NCI-H82 treated with DMSO at 0.1 percent for 48 hours (cell line): ENCODE measurements at regions not wholly inside any gene's neighbourhood (a gene's known extent, or its start where the extent isn't known, plus 50 kb on each side); places are given as distances from the start of the nearest gene placed in this dataset.
"Not testable (repeated sequence)": the region's sequence is repeated elsewhere in the genome, so short reads cannot be mapped to it uniquely, and the experiment has no call there.

Experiments used
- DNase-seq: peaks from one replicate; lab custom pipeline; 2025; ENCODE audit not compliant: unreplicated experiment; lab: John Stamatoyannopoulos, UW

- DNase-seq, result no peak
Measured at GRCh38 chr6:80531681-80532619, 425.5 kb downstream of the BCKDHB start.

DNA sequence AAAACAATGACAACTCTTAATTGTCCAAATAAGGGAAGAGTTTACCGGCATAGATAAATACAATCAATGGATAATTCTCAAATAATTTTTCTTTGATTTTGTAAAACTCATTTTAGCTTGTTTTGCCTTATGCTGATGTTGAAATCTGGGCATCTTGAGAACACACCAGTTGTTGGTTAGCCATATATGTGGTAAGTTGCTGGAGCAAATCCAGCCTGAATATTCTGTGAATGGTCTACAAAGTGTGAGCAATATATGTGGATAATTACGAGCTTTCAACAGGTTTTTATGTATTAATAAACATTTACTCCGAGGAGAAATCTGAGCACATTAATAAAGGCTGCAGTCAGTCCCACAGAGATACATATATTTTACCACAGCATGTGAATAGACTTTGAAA, 423.6 kb downstream of the BCKDHB start:
- DNase-seq, result no peak

GRCh38 chr6:80528115-80528514, 421.6 kb downstream of the BCKDHB start:
- DNase-seq, result no peak

GRCh38 chr6:80527552-80528052, 421.1 kb downstream of the BCKDHB start:
- DNase-seq, result no peak

DNA sequence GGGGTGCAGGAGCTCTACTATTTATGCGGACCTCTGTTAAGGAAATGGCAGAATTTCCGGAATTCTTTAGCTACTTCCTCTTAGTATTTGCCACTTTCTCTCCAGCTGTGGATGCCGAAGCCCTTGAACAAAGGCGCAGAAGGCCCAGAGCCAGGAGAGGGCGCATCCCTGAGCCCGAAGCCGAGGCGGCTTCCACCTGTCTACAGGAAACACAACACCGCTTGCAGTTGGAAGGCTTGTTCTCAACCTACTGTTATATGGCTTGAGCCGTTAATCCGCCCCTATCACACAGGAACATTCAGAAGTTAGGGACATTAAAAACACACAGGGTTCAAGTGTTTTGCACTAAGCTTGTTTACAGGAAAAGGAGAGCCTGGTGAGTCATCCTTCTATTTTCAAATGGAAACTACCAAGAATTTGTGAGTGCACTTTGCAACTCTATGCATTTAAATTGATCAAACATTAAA, 417.1 kb downstream of the BCKDHB start:
- no peak for DNase-seq

DNA sequence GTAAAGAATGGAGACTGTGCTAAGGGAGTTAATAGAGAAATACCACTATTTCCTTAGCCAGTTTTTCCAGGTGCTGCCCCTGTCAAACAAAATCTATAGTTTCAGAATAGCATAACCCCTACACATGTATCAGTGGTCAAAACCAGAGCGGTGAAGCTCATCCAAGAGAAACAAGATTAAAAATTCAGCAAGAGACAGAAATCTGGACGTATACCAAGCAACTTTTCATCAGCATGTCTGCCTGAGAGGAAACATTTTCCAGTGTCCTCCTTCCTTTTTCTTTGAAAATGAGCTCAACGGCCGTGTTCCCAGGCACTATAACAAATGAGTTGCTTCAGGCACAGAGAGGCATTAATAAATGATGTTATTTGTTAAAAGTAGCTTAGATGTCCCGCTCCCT, 416.5 kb downstream of the BCKDHB start:
- DNase-seq, result no peak

GRCh38 chr6:80522576-80522975, 416.1 kb downstream of the BCKDHB start:
- DNase-seq, result no peak

DNA sequence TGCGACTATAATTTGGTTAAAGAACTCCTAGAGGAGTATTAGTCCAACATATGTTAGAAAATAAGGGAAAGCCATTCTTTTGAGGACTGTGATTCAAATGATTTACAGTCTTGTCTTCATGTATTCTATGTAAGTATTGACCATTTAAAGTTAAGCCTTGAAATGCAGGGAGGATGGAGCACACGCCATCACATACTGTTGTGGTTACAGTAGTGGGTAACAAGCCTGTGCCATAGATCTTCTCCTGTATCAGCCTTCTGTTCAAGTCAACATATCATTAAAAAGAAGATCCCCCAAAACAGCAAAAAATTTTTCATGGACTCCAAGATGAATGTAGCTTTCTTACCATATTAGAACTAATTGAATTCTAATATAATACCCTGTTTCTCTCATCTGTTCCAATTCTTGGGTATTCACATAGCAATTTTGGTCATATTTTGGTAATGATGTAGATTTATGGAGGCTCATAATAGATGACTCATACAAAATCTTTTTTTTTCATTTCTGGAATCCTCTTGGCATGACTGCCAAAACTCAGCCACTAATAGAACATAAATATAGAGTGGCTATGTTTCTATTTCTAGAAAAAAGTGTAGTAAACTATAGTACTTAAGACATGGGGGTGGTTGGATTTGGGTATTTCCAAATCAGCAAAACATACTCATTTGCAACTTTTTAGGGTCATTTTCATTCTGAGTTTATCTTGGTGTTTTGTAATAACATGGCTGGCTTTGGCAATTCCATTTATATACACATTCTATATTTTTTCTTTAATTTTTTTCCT, 413.5 kb downstream of the BCKDHB start:
- no peak for DNase-seq

DNA sequence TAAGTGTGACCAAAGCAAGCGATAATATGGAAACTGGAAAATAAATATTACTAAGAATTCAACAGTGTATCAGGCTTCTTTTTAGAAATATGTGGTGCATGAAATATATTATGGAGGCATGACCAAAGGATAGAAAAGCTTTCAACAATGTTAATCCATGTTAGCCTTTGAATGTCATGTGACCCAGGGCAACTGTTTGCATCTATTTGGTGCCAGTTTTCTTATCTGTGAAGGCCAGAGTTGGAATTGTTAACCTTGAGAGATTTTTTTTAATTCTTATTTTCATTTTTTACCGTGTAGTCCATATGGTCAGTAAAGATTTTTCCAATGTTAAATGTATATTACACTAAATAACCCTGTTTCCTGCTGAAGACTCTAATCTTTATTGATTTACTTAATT, 411.1 kb downstream of the BCKDHB start:
- no peak for DNase-seq

DNA sequence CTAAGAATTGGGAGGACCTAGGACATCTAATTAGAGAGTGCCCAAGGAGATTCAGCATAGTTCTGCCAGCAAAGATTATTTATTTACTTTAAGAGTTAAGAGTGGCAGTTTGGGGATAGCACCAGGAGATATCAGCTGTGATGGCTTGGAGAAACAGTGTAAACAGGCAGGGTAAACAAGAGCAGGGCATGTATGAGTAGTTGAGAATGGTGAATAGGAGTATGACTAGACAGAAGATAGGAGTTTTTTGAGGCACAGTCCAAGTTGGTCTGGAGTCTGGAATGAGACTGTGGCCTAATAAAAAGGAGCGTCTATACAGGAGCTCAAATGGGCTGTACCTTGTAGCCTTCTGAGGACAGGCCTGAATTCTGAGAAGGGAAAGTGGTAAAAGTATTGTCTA, 404.1 kb downstream of the BCKDHB start:
- not testable (repeated sequence) for DNase-seq

- DNase-seq, result no peak
Measured at GRCh38 chr6:80508885-80509630, 402.6 kb downstream of the BCKDHB start.

GRCh38 chr6:80504882-80505281, 398.4 kb downstream of the BCKDHB start:
- DNase-seq, result no peak

- no peak for DNase-seq
Measured at GRCh38 chr6:80503660-80504059, 397.2 kb downstream of the BCKDHB start.

GRCh38 chr6:80502871-80503270, 396.4 kb downstream of the BCKDHB start:
- DNase-seq, result no peak

DNA sequence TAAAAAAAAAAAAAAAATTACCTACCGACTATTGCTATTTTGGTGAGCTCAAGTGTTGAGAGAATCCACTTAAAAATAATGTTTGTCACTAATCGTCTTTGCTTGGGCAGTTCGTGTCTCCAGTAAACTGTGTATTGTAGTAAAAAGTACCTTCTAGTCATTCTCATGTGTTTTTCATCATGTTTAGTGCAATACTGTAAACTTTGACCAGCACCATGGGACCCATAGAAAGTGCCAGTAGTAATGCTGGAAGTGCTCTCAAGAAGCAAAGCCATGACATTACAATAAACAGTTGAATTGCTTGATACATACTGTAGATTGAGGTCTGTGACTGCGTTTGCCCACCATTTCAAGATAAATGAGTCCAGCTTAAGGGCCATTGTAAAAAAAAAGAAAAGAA, 395.2 kb downstream of the BCKDHB start:
- DNase-seq, result no peak

GRCh38 chr6:80497696-80498486, 391.4 kb downstream of the BCKDHB start:
- not testable (repeated sequence) for DNase-seq

- DNase-seq, result no peak
Measured at GRCh38 chr6:80489911-80490635, 383.6 kb downstream of the BCKDHB start.

DNA sequence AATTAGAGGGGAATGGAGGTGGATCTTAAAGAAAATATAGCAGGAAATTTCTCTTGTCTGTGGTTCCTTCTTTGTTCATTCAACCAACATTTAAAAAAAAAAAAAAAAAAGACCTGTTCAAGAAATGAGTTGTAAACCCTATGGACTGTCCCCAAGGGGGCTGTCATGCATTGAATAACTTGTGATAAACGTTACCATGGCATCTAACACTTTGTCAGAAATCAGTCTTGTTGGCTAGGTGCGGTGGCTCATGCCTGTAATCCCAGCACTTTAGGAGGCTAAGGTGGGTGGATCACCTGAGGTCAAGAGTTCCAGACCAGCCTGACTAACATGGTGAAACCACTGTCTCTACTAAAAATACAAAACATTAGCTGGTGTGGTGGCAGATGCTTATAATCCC, 381.7 kb downstream of the BCKDHB start:
- DNase-seq, result no peak

DNA sequence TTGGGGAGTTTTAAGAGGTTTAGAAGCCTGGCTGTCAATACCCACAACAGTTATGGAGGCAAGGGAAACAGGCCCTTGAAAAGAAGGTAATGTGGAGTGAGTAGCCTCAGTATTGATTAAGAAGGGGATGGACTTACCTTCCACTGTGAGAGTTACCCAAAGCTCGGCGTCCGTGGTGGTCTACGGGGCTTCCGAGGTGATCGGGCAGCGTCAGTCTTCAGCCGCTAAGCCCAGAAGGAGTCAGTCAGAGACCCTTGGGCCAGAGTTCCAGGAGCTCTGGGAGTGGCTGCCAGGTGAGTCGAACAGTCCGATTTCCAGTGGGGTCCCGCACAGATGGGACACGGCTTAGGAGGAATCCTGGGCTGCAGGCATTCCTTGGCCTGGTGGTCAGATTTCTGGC, 379.0 kb downstream of the BCKDHB start:
- not testable (repeated sequence) for DNase-seq

DNA sequence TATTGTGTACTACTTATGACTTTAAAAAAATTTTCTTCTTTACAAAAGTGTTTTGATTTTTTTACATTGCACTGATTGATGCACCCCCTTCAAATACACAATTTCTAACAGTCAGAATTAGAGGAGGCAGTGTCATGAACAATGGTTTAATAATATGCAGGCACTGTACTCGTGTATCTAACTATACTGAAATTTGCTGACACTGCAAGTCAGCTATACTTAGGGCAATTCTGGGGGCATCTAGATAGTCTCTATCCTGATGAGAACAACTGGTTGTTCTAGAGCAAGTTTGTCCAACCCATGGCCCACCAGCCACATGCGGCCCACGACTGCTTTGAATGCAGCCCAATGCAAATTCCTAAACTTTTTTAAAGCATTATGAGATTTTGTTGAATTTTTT, 375.6 kb downstream of the BCKDHB start:
- no peak for DNase-seq
